IMR-90 (cell line): ENCODE measurements at regions not wholly inside any gene's neighbourhood (a gene's known extent, or its start where the extent isn't known, plus 50 kb on each side); places are given as distances from the start of the nearest gene placed in this dataset.

ENCODE experiments used
- ATAC-seq: fragments of 200-7000 bp; cut with Tn5 transposase; 2 replicates; pipeline ENCODE4 v1.9.1; 2020; ENCODE audit warnings: low read depth, mild to moderate bottlenecking, moderate library complexity
- BruUV-seq: library from RNA; stranded (reverse); fragments of 400-500 nt; replicated peaks from 2 replicates; lab custom pipeline; 2021; lab: Mats Ljungman, UMichigan
- CTCF ChIA-PET: fragments of 300-600 bp; formaldehyde crosslinking; extraction: SDS; loops from one replicate; lab custom pipeline; 2021; ENCODE audit warnings: antibody characterized with exemption; lab: Yijun Ruan, JAX
- POLR2A ChIA-PET: fragments of 300-600 bp; sonication (Branson Sonifier 250); formaldehyde crosslinking; loops from one replicate; lab custom pipeline; 2022; ENCODE audit warnings: antibody characterized with exemption; ENCODE audit not compliant: unreplicated experiment; lab: Charles Lee
- DNase-seq: peaks from one replicate; pipeline ENCODE4 v3.0.0; 2013
- H2AFZ ChIP-seq: replicated peaks from 2 replicates; pipeline ENCODE3; 2013; ENCODE audit warnings: low read length, mild to moderate bottlenecking; ENCODE audit not compliant: poor library complexity
- H2AK5ac ChIP-seq: 2 replicates; pipeline ENCODE4 v1.6.1; 2013; ENCODE audit warnings: low read depth, low read length, inconsistent platforms
- H2AK9ac ChIP-seq: replicated peaks from 2 replicates; pipeline ENCODE3; 2013; ENCODE audit warnings: mild to moderate bottlenecking, low read depth, low read length, moderate library complexity; ENCODE audit not compliant: poor library complexity
- H2BK120ac ChIP-seq: 2 replicates; pipeline ENCODE4 v1.6.1; 2013; ENCODE audit warnings: low read depth, low read length, inconsistent platforms
- H2BK15ac ChIP-seq: 3 replicates; pipeline ENCODE4 v1.6.1; 2013; ENCODE audit warnings: low read depth, low read length, inconsistent platforms
- H2BK20ac ChIP-seq: 2 replicates; pipeline ENCODE4 v1.6.1; 2013; ENCODE audit warnings: low read depth, mild to moderate bottlenecking, inconsistent platforms, low read length, moderate library complexity
- H2BK5ac ChIP-seq: 2 replicates; pipeline ENCODE4 v1.6.1; 2013; ENCODE audit warnings: mild to moderate bottlenecking, low read depth, low read length, inconsistent platforms; ENCODE audit not compliant: poor library complexity, severe bottlenecking
- H3K14ac ChIP-seq: replicated peaks from 2 replicates; pipeline ENCODE4 v1.6.1; 2013; ENCODE audit warnings: low read depth, low read length, inconsistent platforms
- H3K18ac ChIP-seq: 2 replicates; pipeline ENCODE4 v1.6.1; 2013; ENCODE audit warnings: low read depth, low read length, control low read depth
- H3K23ac ChIP-seq: 2 replicates; pipeline ENCODE4 v1.6.1; 2013; ENCODE audit warnings: low read depth, low read length, inconsistent platforms
- H3K27ac ChIP-seq: 2 replicates; pipeline ENCODE4 v1.5.1; 2013; ENCODE audit warnings: mild to moderate bottlenecking, control low read depth, low read length; ENCODE audit not compliant: insufficient read depth
- H3K27me3 ChIP-seq: 2 replicates; pipeline ENCODE4 v1.6.1; 2013; ENCODE audit warnings: low read length; ENCODE audit not compliant: control insufficient read depth, insufficient read depth
- H3K36me3 ChIP-seq: 2 replicates; pipeline ENCODE4 v1.6.1; 2013; ENCODE audit warnings: low read length, mixed read lengths; ENCODE audit not compliant: control insufficient read depth, insufficient read depth
- H3K4ac ChIP-seq: 2 replicates; pipeline ENCODE4 v1.6.1; 2013; ENCODE audit warnings: low read depth, low read length, inconsistent platforms
- H3K4me1 ChIP-seq: 2 replicates; pipeline ENCODE4 v1.6.1; 2013; ENCODE audit warnings: low read length, mixed read lengths; ENCODE audit not compliant: control insufficient read depth, insufficient read depth
- H3K4me2 ChIP-seq: 2 replicates; pipeline ENCODE4 v1.6.1; 2013; ENCODE audit warnings: low read depth, mild to moderate bottlenecking, control low read depth, low read length, moderate library complexity
- H3K4me3 ChIP-seq: 2 replicates; pipeline ENCODE4 v1.5.1; 2013; ENCODE audit warnings: low read depth, mild to moderate bottlenecking, control low read depth, low read length, moderate library complexity; ENCODE audit not compliant: insufficient read depth
- H3K56ac ChIP-seq: 2 replicates; pipeline ENCODE4 v1.6.1; 2013; ENCODE audit warnings: low read length, inconsistent platforms; ENCODE audit not compliant: insufficient read depth; ENCODE audit errors: extremely low read depth
- H3K79me1 ChIP-seq, 2 experiments: 2 replicates each; pipeline ENCODE4 v1.6.1; 2013; ENCODE audit warnings: low read length in 2 of 2, inconsistent platforms in 1 of 2, low read depth in 1 of 2
- H3K9ac ChIP-seq: 2 replicates; pipeline ENCODE4 v1.6.1; 2013; ENCODE audit warnings: low read depth, low read length, control low read depth
- H3K9me1 ChIP-seq: 2 replicates; pipeline ENCODE4 v1.6.1; 2013; ENCODE audit warnings: low read length, inconsistent platforms; ENCODE audit not compliant: insufficient read depth
- H3K9me3 ChIP-seq: 2 replicates; pipeline ENCODE4 v1.6.1; 2013; ENCODE audit warnings: low read length; ENCODE audit not compliant: control insufficient read depth, insufficient read depth
- H4K20me1 ChIP-seq: 2 replicates; pipeline ENCODE4 v1.6.1; 2013; ENCODE audit warnings: low read length, inconsistent platforms; ENCODE audit not compliant: insufficient read depth
- H4K5ac ChIP-seq: 2 replicates; pipeline ENCODE4 v1.6.1; 2013; ENCODE audit warnings: mild to moderate bottlenecking, low read depth, low read length, control low read depth
- H4K8ac ChIP-seq, 2 experiments: 2 replicates each; pipeline ENCODE4 v1.6.1; 2013; ENCODE audit warnings: low read depth in 2 of 2, low read length in 2 of 2, control low read depth in 1 of 2, inconsistent platforms in 1 of 2
- H4K91ac ChIP-seq: 2 replicates; pipeline ENCODE4 v1.6.1; 2013; ENCODE audit warnings: low read depth, low read length, inconsistent platforms; ENCODE audit not compliant: insufficient read depth
- BHLHE40 ChIP-seq: fragments of 150-350 bp; IDR thresholded peaks from 2 replicates; pipeline ENCODE4 v1.6.1; 2016; ENCODE audit warnings: mild to moderate bottlenecking, low read depth, low read length
- CEBPB ChIP-seq: IDR thresholded peaks from 2 replicates; pipeline ENCODE4 v1.6.1; 2012; ENCODE audit warnings: low read depth, low read length, improper control_type of control experiment
- CHD1 ChIP-seq: IDR thresholded peaks from 2 replicates; pipeline ENCODE4 v1.6.1; 2012; ENCODE audit warnings: low read depth, low read length, improper control_type of control experiment
- FOS ChIP-seq: fragments of 150-350 bp; IDR thresholded peaks from 2 replicates; pipeline ENCODE4 v1.6.1; 2016; ENCODE audit warnings: low read depth, low read length
- MAFK ChIP-seq: IDR thresholded peaks from 2 replicates; pipeline ENCODE4 v1.6.1; 2012; ENCODE audit warnings: low read depth, low read length, improper control_type of control experiment
- MAZ ChIP-seq: IDR thresholded peaks from 2 replicates; pipeline ENCODE4 v1.6.1; 2012; ENCODE audit warnings: low read depth, mild to moderate bottlenecking, low read length, improper control_type of control experiment, moderate library complexity, borderline replicate concordance
- MXI1 ChIP-seq: IDR thresholded peaks from 2 replicates; pipeline ENCODE4 v1.6.1; 2012; ENCODE audit warnings: low read depth, mild to moderate bottlenecking, low read length, moderate library complexity, borderline replicate concordance
- NFE2L2 ChIP-seq: fragments of 150-350 bp; IDR thresholded peaks from 2 replicates; pipeline ENCODE4 v1.6.1; 2016; ENCODE audit warnings: low read depth, mild to moderate bottlenecking, low read length
- POLR2A ChIP-seq: IDR thresholded peaks from 2 replicates; pipeline ENCODE4 v1.6.1; 2012; ENCODE audit warnings: mild to moderate bottlenecking, low read depth, low read length
- RAD21 ChIP-seq: IDR thresholded peaks from 2 replicates; pipeline ENCODE4 v1.6.1; 2012; ENCODE audit warnings: low read length, improper control_type of control experiment
- RCOR1 ChIP-seq: IDR thresholded peaks from 2 replicates; pipeline ENCODE4 v1.6.1; 2012; ENCODE audit warnings: mild to moderate bottlenecking, low read length, improper control_type of control experiment; ENCODE audit not compliant: insufficient replicate concordance
- RFX5 ChIP-seq: IDR thresholded peaks from 2 replicates; pipeline ENCODE4 v1.8.0; 2012; ENCODE audit warnings: low read depth, mild to moderate bottlenecking, low read length, moderate library complexity
- SMC3 ChIP-seq: fragments of 150-350 bp; IDR thresholded peaks from 2 replicates; pipeline ENCODE4 v1.6.1; 2016; ENCODE audit warnings: low read depth, mild to moderate bottlenecking, antibody characterized with exemption, low read length, moderate library complexity
- USF2 ChIP-seq: fragments of 150-350 bp; IDR thresholded peaks from 2 replicates; pipeline ENCODE4 v1.6.1; 2017; ENCODE audit warnings: mild to moderate bottlenecking, antibody characterized with exemption, low read length, low read depth
- WGBS, 2 experiments: methylation state at CpG; one replicate each; pipeline versions ENCODE4 v1.1.5 to v1.1.7; 2013; ENCODE audit warnings: missing lambda C conversion rate in 2 of 2; ENCODE audit not compliant: insufficient read length in 1 of 2; ENCODE audit errors: extremely low coverage in 2 of 2; 5-methylcytosine and 5-hydroxymethylcytosine counted together
- dilution Hi-C: fragments of 300-500 bp; cut with HindIII; formaldehyde crosslinking; loops from one replicate; pipeline ENCODE4 v1.14.3; 2018; ENCODE audit warnings: low sequenced_read_pairs; ENCODE audit not compliant: unreplicated experiment
- in situ Hi-C: fragments of 300-500 bp; cut with MboI; formaldehyde crosslinking; loops from 3 replicates; pipeline ENCODE4 v1.14.3; 2019; ENCODE audit warnings: low sequenced_read_pairs, inconsistent platforms, mixed read lengths
- intact Hi-C: fragments of 100-400 bp; cut with micrococcal nuclease; formaldehyde crosslinking; loops from 2 replicates; pipeline ENCODE4 v1.10.0; 2022
- TF ChIP-seq, protein P1 (sequence below): conservative IDR thresholded peaks from 2 replicates; pipeline ENCODE4 v1.5.1; 2012; ENCODE audit warnings: mild to moderate bottlenecking, low read depth, low read length, improper control_type of control experiment
- TF ChIP-seq, protein P2 (sequence below): fragments of 150-350 bp; IDR thresholded peaks from 2 replicates; pipeline ENCODE4 v1.6.1; 2016; ENCODE audit warnings: low read depth, mild to moderate bottlenecking, low read length, moderate library complexity, borderline replicate concordance

DNA sequence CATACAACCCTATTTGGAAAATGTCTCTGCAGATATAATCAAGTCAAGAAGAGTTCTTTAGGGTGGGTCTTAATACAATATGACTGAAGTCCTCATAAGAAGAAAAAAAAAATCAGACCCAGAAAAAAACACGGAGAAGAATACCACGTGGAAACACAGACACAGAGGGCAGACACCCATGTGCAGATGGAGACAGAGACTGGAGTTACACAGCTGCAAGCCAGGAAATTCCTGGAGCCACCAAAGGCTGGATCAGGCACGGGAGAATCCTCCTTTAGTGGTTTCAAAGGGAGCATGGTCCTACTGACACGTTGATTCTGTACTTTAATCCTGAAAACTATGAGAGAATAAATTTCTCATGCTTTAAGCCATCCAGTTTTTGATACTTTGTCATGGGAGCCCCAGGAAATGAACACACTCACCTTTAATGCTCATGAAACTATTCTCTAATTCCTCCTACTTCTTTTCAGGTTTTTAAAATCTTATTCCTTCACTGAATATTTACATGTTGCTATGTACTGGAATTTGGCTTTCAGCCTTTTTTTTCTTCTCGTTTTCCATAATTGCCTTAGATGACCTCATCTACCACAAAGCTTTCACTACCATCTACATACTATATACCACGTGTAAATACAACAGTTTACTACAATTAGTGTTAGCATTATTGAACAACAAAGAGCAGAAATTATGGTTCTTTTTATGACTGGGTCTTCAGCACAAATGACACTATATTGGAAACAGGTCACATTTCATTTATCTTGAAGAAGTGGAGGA lies 529.1 kb downstream of the IRS1 start:
- Histone ChIP-seq H3K4me1 (no peaks in the 10 kb centered on the region), H2BK5ac (no peak overlapping the region), H3K79me1 (no peaks in the 10 kb centered on the region), H2AK9ac (no peak overlapping the region), H4K8ac (no peak overlapping the region), H2BK20ac (no peak overlapping the region), H3K4me2 (no peak overlapping the region), H3K56ac (no peak overlapping the region), H4K5ac (no peak overlapping the region), H2BK120ac (no peak overlapping the region), H2BK15ac (no peak overlapping the region), H2AFZ (no peak overlapping the region), H3K36me3 (no peaks in the 10 kb centered on the region), H3K14ac (no peak overlapping the region), H3K9me3 (no peaks in the 10 kb centered on the region), H3K27me3 (no peaks in the 10 kb centered on the region), H3K9me1 (no peaks in the 10 kb centered on the region), H3K23ac (no peak overlapping the region), H3K4me3 (no peak overlapping the region), H3K9ac (no peak overlapping the region), H2AK5ac (no peak overlapping the region), H4K91ac (no peak overlapping the region), H3K18ac (no peak overlapping the region), H4K20me1 (no peaks in the 10 kb centered on the region), H3K4ac (no peak overlapping the region), H3K27ac (no peak overlapping the region)
- peak; percentile 11 for DNase-seq
- BruUV-seq, result no TSS peak
- TF ChIP-seq FOS, result no peak
- TF ChIP-seq NFE2L2, result no peak
- TF ChIP-seq POLR2A, result no peak
- TF ChIP-seq, protein P1, sequence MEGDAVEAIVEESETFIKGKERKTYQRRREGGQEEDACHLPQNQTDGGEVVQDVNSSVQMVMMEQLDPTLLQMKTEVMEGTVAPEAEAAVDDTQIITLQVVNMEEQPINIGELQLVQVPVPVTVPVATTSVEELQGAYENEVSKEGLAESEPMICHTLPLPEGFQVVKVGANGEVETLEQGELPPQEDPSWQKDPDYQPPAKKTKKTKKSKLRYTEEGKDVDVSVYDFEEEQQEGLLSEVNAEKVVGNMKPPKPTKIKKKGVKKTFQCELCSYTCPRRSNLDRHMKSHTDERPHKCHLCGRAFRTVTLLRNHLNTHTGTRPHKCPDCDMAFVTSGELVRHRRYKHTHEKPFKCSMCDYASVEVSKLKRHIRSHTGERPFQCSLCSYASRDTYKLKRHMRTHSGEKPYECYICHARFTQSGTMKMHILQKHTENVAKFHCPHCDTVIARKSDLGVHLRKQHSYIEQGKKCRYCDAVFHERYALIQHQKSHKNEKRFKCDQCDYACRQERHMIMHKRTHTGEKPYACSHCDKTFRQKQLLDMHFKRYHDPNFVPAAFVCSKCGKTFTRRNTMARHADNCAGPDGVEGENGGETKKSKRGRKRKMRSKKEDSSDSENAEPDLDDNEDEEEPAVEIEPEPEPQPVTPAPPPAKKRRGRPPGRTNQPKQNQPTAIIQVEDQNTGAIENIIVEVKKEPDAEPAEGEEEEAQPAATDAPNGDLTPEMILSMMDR, result no peak
- TF ChIP-seq, protein P2, sequence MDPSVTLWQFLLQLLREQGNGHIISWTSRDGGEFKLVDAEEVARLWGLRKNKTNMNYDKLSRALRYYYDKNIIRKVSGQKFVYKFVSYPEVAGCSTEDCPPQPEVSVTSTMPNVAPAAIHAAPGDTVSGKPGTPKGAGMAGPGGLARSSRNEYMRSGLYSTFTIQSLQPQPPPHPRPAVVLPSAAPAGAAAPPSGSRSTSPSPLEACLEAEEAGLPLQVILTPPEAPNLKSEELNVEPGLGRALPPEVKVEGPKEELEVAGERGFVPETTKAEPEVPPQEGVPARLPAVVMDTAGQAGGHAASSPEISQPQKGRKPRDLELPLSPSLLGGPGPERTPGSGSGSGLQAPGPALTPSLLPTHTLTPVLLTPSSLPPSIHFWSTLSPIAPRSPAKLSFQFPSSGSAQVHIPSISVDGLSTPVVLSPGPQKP, result no peak
- no peak for TF ChIP-seq CHD1
- no peak for TF ChIP-seq RFX5
- no peak for TF ChIP-seq CEBPB
- no peak for TF ChIP-seq MAZ
- TF ChIP-seq USF2, result no peak
- no peak for TF ChIP-seq RCOR1
- no peak for TF ChIP-seq SMC3
- no peak for TF ChIP-seq BHLHE40
- no peak for TF ChIP-seq RAD21
- TF ChIP-seq MXI1, result no peak
- TF ChIP-seq MAFK, result no peak
- CTCF ChIA-PET, result interaction anchor here (0.6 kb wide), 1 partner anchor 11 kb away, joined by 3 read pairs; no protein-coding TSS in a partner anchor
- no CpG with 5 or more reads among the region's 6 CpGs for WGBS, 2 experiments
- in situ Hi-C loops, result no loop called here
- ATAC-seq, result no peak
- intact Hi-C loops, result no loop called here
- dilution Hi-C loops, result no loop called here
- POLR2A ChIA-PET, result no interaction called here
